ENCODE measurements at regions not wholly inside any gene's neighbourhood (a gene's known extent, or its start where the extent isn't known, plus 50 kb on each side); places are given as distances from the start of the nearest gene placed in this dataset.

- Histone ChIP-seq H3K4me1 (ENCODE audit: control insufficient read depth in 2 of 2, insufficient read depth in 2 of 2, low read length in 2 of 2) (no peaks in the 10 kb centered on the region), H3K27ac (ENCODE audit: low read depth in 1 of 2, low read length in 1 of 2) (no peak overlapping the region), H3K27me3 (ENCODE audit: control insufficient read depth in 2 of 2, insufficient read depth in 1 of 2, low read length in 1 of 2) (peaks cover 0 to 2% of the 10 kb centered on the region in 2 donors), H3K36me3 (ENCODE audit: control insufficient read depth in 2 of 2, insufficient read depth in 2 of 2, low read length in 1 of 2) (no peaks in the 10 kb centered on the region), H3K4me3 (ENCODE audit: low read length in 2 of 2) (no peak overlapping the region), H3K9me3 (ENCODE audit: control insufficient read depth in 2 of 2, insufficient read depth in 1 of 2, low read length in 1 of 2) (no peaks in the 10 kb centered on the region)
- no peak for DNase-seq (ENCODE audit: low read depth in 6 of 9, low spot score in 9 of 9)
- WGBS: 98% methylated on average over 3 of the region's 3 CpGs
Observed at GRCh38 chr1:25157846-25158245, 74.5 kb downstream of the SYF2 start.

DNA sequence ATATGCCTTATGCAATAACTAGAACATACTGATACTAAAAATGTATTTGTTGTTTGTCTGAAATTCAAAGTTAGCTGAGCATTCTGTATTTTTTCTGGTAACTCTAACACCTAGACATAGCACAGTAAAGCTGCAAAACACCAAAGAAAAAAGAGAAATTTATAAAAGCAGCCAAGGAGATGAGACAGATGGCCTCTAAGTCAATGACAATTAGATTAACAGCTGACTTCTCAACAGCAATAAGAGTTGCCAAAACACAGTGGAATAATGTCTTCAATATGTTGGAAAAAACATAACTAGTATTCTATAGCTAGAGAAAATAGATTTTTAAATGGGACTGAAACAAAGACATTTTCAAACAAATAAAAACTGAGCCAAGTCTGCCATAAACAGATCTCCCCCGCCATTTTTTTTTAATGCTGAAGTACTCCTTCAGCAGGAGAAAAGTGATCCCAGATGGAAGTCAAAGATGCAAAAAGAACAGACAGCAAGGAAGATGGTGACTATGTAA, 81.3 kb downstream of the SYF2 start:
- H3K27me3 ChIP-seq (ENCODE audit: control insufficient read depth in 2 of 2, insufficient read depth in 1 of 2, low read length in 1 of 2): peaks cover 0 to 2% of the 10 kb centered on the region in 2 donors
- 99% methylated on average over 1 of the region's 1 CpG for WGBS

DNA sequence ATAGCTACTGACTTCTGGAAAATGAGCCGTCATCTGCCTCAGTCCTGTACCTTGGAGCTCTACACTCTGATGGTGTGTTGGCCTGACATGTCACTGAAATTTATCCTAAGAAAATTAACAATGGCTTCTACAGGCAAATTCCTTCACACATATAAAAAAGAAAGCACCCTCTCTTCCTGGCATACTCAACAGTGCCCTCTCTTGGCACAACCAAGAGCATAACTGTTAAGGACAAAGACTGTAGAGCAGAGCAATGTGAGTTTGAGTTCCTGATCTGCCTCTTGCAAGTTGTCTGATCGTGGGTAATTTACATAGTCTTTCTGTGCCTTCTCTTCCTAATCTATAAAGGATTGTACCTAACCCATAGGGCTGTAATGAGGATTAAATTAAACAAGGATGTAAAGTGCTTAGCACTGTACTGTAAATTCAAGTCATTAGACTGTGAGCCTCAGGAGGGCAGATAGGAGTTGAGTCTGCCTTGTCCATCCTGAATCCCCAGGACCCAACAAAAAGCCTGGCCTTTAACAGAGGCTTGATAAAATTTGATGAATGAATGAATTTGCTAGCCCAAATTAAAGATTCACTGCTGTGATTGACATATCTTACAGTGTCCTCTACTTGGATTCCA, 83.5 kb downstream of the SYF2 start:
- no peak overlapping the region for H3K4me3 ChIP-seq (ENCODE audit: low read length in 2 of 2)
- peak in 7 of 9 donors; percentile 14 to 58 (median 22) for DNase-seq (ENCODE audit: low read depth in 6 of 9, low spot score in 9 of 9)
- H3K9me3 ChIP-seq (ENCODE audit: control insufficient read depth in 2 of 2, insufficient read depth in 1 of 2, low read length in 1 of 2): no peaks in the 10 kb centered on the region
- H3K27me3 ChIP-seq (ENCODE audit: control insufficient read depth in 2 of 2, insufficient read depth in 1 of 2, low read length in 1 of 2): peaks cover 0 to 2% of the 10 kb centered on the region in 2 donors
- 52% methylated on average over 2 of the region's 2 CpGs for WGBS
- H3K4me1 ChIP-seq (ENCODE audit: control insufficient read depth in 2 of 2, insufficient read depth in 2 of 2, low read length in 2 of 2): no peaks in the 10 kb centered on the region
- H3K27ac ChIP-seq (ENCODE audit: low read depth in 1 of 2, low read length in 1 of 2): no peak overlapping the region
- H3K36me3 ChIP-seq (ENCODE audit: control insufficient read depth in 2 of 2, insufficient read depth in 2 of 2, low read length in 1 of 2): no peaks in the 10 kb centered on the region

More for the DNA sequence above, 81.3 kb downstream of the SYF2 start:
- no peak overlapping the region for H3K27ac ChIP-seq (ENCODE audit: low read depth in 1 of 2, low read length in 1 of 2)
- no peaks in the 10 kb centered on the region for H3K4me1 ChIP-seq (ENCODE audit: control insufficient read depth in 2 of 2, insufficient read depth in 2 of 2, low read length in 2 of 2)
- no peaks in the 10 kb centered on the region for H3K9me3 ChIP-seq (ENCODE audit: control insufficient read depth in 2 of 2, insufficient read depth in 1 of 2, low read length in 1 of 2)
- DNase-seq (ENCODE audit: low read depth in 6 of 9, low spot score in 9 of 9): no peak
- H3K4me3 ChIP-seq (ENCODE audit: low read length in 2 of 2): no peak overlapping the region
- no peaks in the 10 kb centered on the region for H3K36me3 ChIP-seq (ENCODE audit: control insufficient read depth in 2 of 2, insufficient read depth in 2 of 2, low read length in 1 of 2)

DNA sequence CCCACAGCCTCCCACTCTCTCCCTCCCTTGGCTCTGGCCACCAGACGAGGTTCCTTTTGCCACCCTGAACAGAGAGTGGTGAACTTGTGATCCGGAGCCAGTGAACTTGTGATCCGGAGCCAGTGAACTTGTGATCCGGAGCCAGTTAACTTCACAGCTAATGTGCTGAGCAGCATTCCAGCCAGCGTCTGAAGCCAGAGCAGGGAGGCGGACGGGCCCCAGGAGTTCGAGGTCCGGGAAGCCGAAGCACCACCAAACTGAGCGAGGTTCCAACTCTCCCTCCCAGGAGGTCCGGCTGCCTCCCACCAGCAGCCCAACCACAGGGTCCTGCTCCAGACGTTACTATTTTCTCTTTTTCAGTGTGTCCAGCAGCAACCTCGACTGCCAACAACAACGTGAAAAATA, 85.8 kb downstream of the SYF2 start:
- no peak overlapping the region for H3K4me3 ChIP-seq (ENCODE audit: low read length in 2 of 2)
- H3K27ac ChIP-seq (ENCODE audit: low read depth in 1 of 2, low read length in 1 of 2): peak overlapping the region in 1 of 2 donors; percentile 21
- H3K27me3 ChIP-seq (ENCODE audit: control insufficient read depth in 2 of 2, insufficient read depth in 1 of 2, low read length in 1 of 2): no peaks in the 10 kb centered on the region
- H3K9me3 ChIP-seq (ENCODE audit: control insufficient read depth in 2 of 2, insufficient read depth in 1 of 2, low read length in 1 of 2): no peaks in the 10 kb centered on the region
- H3K36me3 ChIP-seq (ENCODE audit: control insufficient read depth in 2 of 2, insufficient read depth in 2 of 2, low read length in 1 of 2): no peaks in the 10 kb centered on the region
- no peak for DNase-seq (ENCODE audit: low read depth in 6 of 9, low spot score in 9 of 9)
- WGBS: 82% methylated on average over 15 of the region's 15 CpGs
- H3K4me1 ChIP-seq (ENCODE audit: control insufficient read depth in 2 of 2, insufficient read depth in 2 of 2, low read length in 2 of 2): no peaks in the 10 kb centered on the region

DNA sequence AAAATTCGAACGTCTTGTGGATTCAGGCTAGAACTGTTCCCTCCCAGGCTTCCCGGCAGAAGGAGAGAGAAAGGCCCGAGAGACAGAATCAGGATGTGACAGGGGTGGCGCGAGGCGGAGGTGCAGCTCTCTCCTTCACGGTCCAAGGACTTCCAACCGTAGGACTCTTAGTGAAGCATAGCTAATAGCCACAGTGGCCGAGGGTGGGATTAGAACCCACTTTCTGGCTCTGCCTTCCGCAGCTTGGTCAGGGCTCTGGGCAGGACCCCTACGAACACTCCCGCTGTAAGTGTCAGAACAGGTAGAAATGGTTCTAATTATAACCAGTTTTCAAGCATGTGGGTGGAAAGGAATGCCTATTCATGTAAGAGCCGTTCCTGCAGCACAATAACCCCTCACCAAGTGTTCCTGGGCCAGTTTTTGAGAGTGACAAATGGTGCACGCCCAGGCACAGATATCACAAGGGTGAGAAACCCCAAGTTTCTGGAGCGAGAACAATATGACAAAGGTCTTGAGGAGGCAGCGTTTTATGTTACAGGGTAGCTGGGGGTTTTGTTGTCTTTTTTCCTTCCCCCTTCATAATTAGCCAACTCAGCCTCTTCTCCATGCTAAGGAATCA, 86.4 kb downstream of the SYF2 start:
- Histone ChIP-seq H3K9me3 (ENCODE audit: control insufficient read depth in 2 of 2, insufficient read depth in 1 of 2, low read length in 1 of 2) (no peaks in the 10 kb centered on the region), H3K27me3 (ENCODE audit: control insufficient read depth in 2 of 2, insufficient read depth in 1 of 2, low read length in 1 of 2) (no peaks in the 10 kb centered on the region), H3K36me3 (ENCODE audit: control insufficient read depth in 2 of 2, insufficient read depth in 2 of 2, low read length in 1 of 2) (no peaks in the 10 kb centered on the region), H3K27ac (ENCODE audit: low read depth in 1 of 2, low read length in 1 of 2) (peak overlapping the region; percentile 3 to 49), H3K4me1 (ENCODE audit: control insufficient read depth in 2 of 2, insufficient read depth in 2 of 2, low read length in 2 of 2) (no peaks in the 10 kb centered on the region), H3K4me3 (ENCODE audit: low read length in 2 of 2) (no peak overlapping the region)
- WGBS: 88% methylated on average over 17 of the region's 17 CpGs
- no peak for DNase-seq (ENCODE audit: low read depth in 6 of 9, low spot score in 9 of 9)

GRCh38 chr1:25140073-25140797, 92.1 kb downstream of the SYF2 start:
- Histone ChIP-seq H3K4me3 (ENCODE audit: low read length in 2 of 2) (no peak overlapping the region), H3K9me3 (ENCODE audit: control insufficient read depth in 2 of 2, insufficient read depth in 1 of 2, low read length in 1 of 2) (no peaks in the 10 kb centered on the region), H3K27ac (ENCODE audit: low read depth in 1 of 2, low read length in 1 of 2) (peak overlapping the region; percentile 52 to 57), H3K27me3 (ENCODE audit: control insufficient read depth in 2 of 2, insufficient read depth in 1 of 2, low read length in 1 of 2) (no peaks in the 10 kb centered on the region), H3K4me1 (ENCODE audit: control insufficient read depth in 2 of 2, insufficient read depth in 2 of 2, low read length in 2 of 2) (peaks cover 0 to 12% of the 10 kb centered on the region in 2 donors), H3K36me3 (ENCODE audit: control insufficient read depth in 2 of 2, insufficient read depth in 2 of 2, low read length in 1 of 2) (no peaks in the 10 kb centered on the region)
- DNase-seq (ENCODE audit: low read depth in 6 of 9, low spot score in 9 of 9): peak in 4 of 9 donors; percentile 8 to 47 (median 16)
- 59% methylated on average over 15 of the region's 15 CpGs for WGBS

DNA sequence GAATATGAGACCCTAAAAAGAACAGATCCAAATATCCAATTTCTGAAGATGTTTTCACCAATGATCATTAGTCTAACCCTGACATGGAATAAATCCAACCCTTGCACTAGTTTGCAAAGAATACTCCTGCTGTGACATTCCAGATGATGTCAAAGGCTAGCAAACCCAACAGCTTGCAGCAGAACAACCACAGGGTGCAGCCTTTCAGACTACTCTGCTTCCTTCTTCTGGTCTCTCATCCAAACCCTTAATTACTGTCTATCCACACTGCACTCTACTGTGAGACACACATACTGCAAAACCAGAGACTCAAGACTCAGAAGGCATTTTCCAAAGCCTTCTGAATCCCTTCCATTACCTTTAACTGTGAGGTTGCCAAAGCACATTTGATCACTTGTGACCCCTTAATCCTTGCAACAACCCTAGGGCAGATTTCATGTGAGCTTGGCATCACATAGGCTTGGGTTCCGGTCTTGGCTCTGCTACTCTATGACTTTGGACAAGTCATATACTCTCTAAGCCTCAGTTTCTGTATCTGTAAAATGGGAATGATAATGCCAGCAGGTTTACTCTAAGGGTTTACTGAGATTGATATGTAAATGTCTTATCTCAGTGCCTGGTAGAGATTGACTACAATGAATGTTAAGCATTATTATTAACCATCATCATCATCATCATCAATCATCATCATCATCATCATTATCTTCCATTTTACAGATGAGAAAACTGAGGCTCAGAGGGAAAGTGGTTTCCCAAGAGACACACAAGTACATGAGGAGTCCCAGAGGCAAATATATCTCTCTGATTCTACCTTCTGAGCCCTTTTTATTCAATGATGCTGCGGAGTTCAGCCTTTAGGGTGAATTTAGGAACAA, 94.5 kb downstream of the SYF2 start:
- Histone ChIP-seq H3K4me1 (ENCODE audit: control insufficient read depth in 2 of 2, insufficient read depth in 2 of 2, low read length in 2 of 2) (peaks cover 0 to 12% of the 10 kb centered on the region in 2 donors), H3K27me3 (ENCODE audit: control insufficient read depth in 2 of 2, insufficient read depth in 1 of 2, low read length in 1 of 2) (no peaks in the 10 kb centered on the region), H3K9me3 (ENCODE audit: control insufficient read depth in 2 of 2, insufficient read depth in 1 of 2, low read length in 1 of 2) (no peaks in the 10 kb centered on the region), H3K4me3 (ENCODE audit: low read length in 2 of 2) (no peak overlapping the region), H3K36me3 (ENCODE audit: control insufficient read depth in 2 of 2, insufficient read depth in 2 of 2, low read length in 1 of 2) (no peaks in the 10 kb centered on the region), H3K27ac (ENCODE audit: low read depth in 1 of 2, low read length in 1 of 2) (no peak overlapping the region)
- WGBS: 96% methylated on average over 2 of the region's 2 CpGs
- no peak for DNase-seq (ENCODE audit: low read depth in 6 of 9, low spot score in 9 of 9)

DNA sequence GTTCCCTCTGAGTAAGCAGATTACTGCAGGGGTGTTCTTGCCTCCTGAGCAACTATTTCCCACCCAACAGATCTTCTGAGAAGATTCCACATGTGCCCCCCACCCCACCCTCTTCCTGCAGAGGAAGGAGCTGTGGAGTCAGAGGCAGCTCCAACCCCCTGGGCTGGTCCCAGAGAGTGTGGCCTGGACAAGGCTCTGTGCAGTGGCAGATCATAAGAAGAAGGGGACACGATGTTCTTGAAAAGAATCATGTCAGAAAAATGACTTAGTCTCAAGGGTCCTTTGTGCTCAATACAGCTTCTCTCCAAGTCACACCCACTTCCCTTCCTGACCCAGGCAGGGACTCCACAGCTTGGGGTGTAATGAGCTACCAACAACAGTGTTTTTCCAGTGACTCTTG, 95.2 kb downstream of the SYF2 start:
- Histone ChIP-seq H3K36me3 (ENCODE audit: control insufficient read depth in 2 of 2, insufficient read depth in 2 of 2, low read length in 1 of 2) (no peaks in the 10 kb centered on the region), H3K4me1 (ENCODE audit: control insufficient read depth in 2 of 2, insufficient read depth in 2 of 2, low read length in 2 of 2) (peaks cover 0 to 12% of the 10 kb centered on the region in 2 donors), H3K9me3 (ENCODE audit: control insufficient read depth in 2 of 2, insufficient read depth in 1 of 2, low read length in 1 of 2) (no peaks in the 10 kb centered on the region), H3K4me3 (ENCODE audit: low read length in 2 of 2) (no peak overlapping the region), H3K27me3 (ENCODE audit: control insufficient read depth in 2 of 2, insufficient read depth in 1 of 2, low read length in 1 of 2) (no peaks in the 10 kb centered on the region), H3K27ac (ENCODE audit: low read depth in 1 of 2, low read length in 1 of 2) (no peak overlapping the region)
- WGBS: 56% methylated on average over 1 of the region's 1 CpG
- no peak for DNase-seq (ENCODE audit: low read depth in 6 of 9, low spot score in 9 of 9)
